NB4 (cell line): ENCODE measurements at regions not wholly inside any gene's neighbourhood (a gene's known extent, or its start where the extent isn't known, plus 50 kb on each side); places are given as distances from the start of the nearest gene placed in this dataset.

Source experiments
- MYC ChIP-seq: IDR thresholded peaks from 2 replicates; pipeline ENCODE4 v1.6.1; 2011; ENCODE audit warnings: low read depth, low read length
- POLR2A ChIP-seq: IDR thresholded peaks from 2 replicates; pipeline ENCODE4 v1.6.1; 2011; ENCODE audit warnings: mild to moderate bottlenecking; ENCODE audit not compliant: insufficient read length; ENCODE audit errors: extremely low read depth
- TF ChIP-seq, protein P1 (sequence below): IDR thresholded peaks from one replicate; pipeline ENCODE4 v1.5.1; 2012; ENCODE audit warnings: low read depth, low read length
- TF ChIP-seq, protein P2 (sequence below): IDR thresholded peaks from 2 replicates; pipeline ENCODE4 v1.6.1; 2011; ENCODE audit warnings: low read depth, low read length

DNA sequence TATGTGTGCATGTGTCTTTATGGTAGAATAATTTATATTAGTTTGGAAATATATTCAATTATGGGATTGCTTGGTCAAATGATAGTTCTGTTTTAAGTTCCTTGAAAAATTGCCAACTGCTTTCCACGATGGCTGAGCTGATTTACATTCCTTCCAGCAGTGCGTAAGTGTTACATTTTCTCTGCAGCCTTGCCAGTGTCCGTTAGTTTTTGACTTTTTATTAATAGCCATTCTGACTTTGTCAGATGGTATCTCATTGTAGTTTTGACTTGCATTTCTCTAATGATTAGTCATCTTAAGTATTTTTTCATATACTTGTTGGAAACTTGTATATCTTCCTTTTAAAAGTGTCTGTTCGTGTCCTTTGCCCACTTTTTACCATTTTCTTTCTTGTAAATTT, 434.2 kb upstream of the POT1 start:
- TF ChIP-seq POLR2A, result no peak
- TF ChIP-seq, protein P1, sequence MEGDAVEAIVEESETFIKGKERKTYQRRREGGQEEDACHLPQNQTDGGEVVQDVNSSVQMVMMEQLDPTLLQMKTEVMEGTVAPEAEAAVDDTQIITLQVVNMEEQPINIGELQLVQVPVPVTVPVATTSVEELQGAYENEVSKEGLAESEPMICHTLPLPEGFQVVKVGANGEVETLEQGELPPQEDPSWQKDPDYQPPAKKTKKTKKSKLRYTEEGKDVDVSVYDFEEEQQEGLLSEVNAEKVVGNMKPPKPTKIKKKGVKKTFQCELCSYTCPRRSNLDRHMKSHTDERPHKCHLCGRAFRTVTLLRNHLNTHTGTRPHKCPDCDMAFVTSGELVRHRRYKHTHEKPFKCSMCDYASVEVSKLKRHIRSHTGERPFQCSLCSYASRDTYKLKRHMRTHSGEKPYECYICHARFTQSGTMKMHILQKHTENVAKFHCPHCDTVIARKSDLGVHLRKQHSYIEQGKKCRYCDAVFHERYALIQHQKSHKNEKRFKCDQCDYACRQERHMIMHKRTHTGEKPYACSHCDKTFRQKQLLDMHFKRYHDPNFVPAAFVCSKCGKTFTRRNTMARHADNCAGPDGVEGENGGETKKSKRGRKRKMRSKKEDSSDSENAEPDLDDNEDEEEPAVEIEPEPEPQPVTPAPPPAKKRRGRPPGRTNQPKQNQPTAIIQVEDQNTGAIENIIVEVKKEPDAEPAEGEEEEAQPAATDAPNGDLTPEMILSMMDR, result no peak
- TF ChIP-seq MYC, result no peak
- TF ChIP-seq, protein P2, sequence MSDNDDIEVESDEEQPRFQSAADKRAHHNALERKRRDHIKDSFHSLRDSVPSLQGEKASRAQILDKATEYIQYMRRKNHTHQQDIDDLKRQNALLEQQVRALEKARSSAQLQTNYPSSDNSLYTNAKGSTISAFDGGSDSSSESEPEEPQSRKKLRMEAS, result no peak
